NB4 (cell line): ENCODE measurements at regions not wholly inside any gene's neighbourhood (a gene's known extent, or its start where the extent isn't known, plus 50 kb on each side); places are given as distances from the start of the nearest gene placed in this dataset.
"Not testable (repeated sequence)": the region's sequence is repeated elsewhere in the genome, so short reads cannot be mapped to it uniquely, and the experiment has no call there.

ENCODE experiments used
- DNase-seq: peaks from one replicate; pipeline ENCODE4 v3.0.0; 2010; ENCODE audit warnings: low read depth
- H3K4me3 ChIP-seq: one replicate; pipeline ENCODE4 v1.5.1; 2011; ENCODE audit warnings: mild to moderate bottlenecking, low read depth, low read length, moderate library complexity
- MYC ChIP-seq: IDR thresholded peaks from 2 replicates; pipeline ENCODE4 v1.6.1; 2011; ENCODE audit warnings: low read depth, low read length
- POLR2A ChIP-seq: IDR thresholded peaks from 2 replicates; pipeline ENCODE4 v1.6.1; 2011; ENCODE audit warnings: mild to moderate bottlenecking; ENCODE audit not compliant: insufficient read length; ENCODE audit errors: extremely low read depth
- TF ChIP-seq, protein P1 (sequence below): IDR thresholded peaks from one replicate; pipeline ENCODE4 v1.5.1; 2012; ENCODE audit warnings: low read depth, low read length
- TF ChIP-seq, protein P2 (sequence below): IDR thresholded peaks from 2 replicates; pipeline ENCODE4 v1.6.1; 2011; ENCODE audit warnings: low read depth, low read length

DNA sequence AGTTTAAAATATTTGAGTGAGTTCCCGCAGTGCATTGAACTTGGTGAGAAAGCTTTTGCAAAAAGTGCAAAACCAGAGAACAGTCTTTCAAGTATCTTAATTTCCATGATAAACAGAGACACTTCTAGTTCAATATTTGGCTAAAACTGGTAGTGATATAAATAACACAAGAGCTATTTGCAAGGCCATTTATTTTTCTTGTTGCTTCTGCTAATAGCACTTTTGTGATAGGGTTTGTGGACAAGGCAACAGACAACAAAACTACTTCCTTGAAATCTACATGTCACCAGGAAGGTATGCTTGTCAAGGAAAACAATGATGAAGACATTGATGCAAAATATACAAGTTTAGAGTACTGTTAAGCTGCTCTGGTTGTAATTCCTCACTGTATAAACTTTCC is 1225.1 kb downstream of the OTOL1 start:
- no peak overlapping the region for H3K4me3 ChIP-seq
- no peak for DNase-seq
- TF ChIP-seq, protein P1, sequence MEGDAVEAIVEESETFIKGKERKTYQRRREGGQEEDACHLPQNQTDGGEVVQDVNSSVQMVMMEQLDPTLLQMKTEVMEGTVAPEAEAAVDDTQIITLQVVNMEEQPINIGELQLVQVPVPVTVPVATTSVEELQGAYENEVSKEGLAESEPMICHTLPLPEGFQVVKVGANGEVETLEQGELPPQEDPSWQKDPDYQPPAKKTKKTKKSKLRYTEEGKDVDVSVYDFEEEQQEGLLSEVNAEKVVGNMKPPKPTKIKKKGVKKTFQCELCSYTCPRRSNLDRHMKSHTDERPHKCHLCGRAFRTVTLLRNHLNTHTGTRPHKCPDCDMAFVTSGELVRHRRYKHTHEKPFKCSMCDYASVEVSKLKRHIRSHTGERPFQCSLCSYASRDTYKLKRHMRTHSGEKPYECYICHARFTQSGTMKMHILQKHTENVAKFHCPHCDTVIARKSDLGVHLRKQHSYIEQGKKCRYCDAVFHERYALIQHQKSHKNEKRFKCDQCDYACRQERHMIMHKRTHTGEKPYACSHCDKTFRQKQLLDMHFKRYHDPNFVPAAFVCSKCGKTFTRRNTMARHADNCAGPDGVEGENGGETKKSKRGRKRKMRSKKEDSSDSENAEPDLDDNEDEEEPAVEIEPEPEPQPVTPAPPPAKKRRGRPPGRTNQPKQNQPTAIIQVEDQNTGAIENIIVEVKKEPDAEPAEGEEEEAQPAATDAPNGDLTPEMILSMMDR, result no peak
- TF ChIP-seq MYC, result no peak
- TF ChIP-seq, protein P2, sequence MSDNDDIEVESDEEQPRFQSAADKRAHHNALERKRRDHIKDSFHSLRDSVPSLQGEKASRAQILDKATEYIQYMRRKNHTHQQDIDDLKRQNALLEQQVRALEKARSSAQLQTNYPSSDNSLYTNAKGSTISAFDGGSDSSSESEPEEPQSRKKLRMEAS, result no peak
- no peak for TF ChIP-seq POLR2A

DNA sequence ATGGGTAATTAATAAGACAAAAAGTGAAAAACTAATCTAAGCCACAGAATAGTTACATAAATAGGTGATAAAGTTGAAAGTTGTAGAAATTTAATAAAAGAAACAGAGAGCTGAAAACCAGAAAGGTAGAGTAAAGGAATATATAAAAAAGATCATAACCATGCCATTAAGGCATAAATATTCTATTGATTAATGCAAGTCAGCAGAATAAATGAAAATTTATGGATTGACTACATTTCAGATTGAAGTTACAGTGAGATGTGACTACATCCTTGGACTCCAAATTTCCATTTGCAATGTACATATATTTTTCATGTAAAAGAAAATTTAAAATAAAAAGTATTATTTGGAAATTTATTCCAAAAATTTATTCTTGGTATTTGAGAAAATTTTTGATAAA is 1225.7 kb downstream of the OTOL1 start:
- DNase-seq, result no peak
- H3K4me3 ChIP-seq, result no peak overlapping the region
- no peak for TF ChIP-seq POLR2A
- TF ChIP-seq, protein P2, result no peak
- no peak for TF ChIP-seq MYC
- TF ChIP-seq, protein P1, result no peak

DNA sequence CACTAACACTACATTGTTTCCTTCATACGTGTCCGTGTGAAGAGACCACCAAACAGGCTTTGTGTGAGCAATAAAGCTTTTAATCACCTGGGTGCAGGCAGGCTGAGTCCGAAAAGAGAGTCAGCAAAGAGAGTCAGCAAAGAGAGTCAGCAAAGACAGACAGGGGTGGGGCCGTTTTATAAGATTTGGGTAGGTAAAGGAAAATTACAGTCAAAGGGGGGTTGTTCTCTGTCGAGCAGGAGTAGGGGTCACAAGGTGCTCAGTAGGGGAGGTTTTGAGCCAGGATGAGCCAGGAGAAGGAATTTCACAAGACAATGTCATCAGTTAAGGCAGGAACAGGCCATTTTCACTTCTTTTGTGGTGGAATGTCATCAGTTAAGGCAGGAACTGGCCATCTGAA is 1226.2 kb downstream of the OTOL1 start:
- DNase-seq, H3K4me3 ChIP-seq: not testable (repeated sequence)

DNA sequence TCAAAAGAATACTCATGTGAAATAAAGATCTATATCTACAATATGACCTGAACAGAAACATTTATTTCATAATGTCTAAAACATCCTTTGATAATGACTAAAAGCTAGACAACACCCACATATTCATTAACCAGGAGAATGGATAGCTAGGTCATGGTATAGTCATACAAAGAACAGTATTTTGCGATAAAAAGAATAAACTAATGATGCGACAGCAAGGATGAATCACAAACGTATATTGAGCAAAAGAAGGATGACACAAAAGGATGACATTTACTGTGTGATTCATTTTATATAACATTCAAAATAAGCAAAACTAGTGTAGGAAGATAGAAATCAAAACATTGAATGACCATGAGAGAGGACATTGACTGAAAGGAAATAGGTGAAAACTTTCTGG is 1233.1 kb downstream of the OTOL1 start:
- H3K4me3 ChIP-seq, result no peak overlapping the region
- DNase-seq, result no peak
- TF ChIP-seq, protein P1, result no peak
- TF ChIP-seq POLR2A, result no peak
- TF ChIP-seq MYC, result no peak
- TF ChIP-seq, protein P2, result no peak

DNA sequence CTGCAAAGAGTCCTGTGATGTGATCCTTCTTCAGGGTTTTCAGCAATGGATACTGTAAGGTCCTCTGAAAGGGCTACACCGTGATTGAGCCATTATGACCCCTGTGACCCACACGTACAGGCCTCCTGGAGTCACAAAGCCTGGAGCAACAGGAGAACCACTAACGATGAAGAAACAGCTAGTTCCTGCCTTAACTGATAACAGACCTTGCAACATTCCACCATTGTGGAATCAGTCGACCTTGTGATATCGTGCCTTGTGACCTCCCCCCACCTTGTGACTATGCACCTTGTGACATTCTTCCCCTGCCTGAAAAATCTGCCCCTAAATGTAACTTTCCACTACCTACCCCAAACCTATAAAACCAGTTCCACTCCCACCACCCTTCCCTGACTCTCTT is 1235.4 kb downstream of the OTOL1 start:
- DNase-seq, H3K4me3 ChIP-seq: not testable (repeated sequence)

DNA sequence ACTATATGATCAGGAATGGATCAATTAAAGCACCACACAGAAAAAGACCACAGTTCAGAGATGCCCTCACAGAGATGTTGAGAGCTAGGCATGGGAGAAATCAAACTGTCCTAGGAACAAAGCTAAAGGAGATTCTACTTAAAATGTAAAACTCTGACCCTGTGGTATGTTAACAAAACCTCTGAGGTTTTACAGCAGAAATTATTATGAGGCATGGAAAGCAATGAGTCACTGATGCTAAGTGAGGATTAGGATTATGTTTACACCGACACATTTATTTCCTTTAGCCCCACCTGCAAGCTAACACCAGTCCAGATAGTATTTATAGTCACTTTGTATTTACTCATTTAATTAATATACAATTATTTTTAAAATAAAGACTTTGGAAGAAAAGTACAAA is 1242.2 kb downstream of the OTOL1 start:
- H3K4me3 ChIP-seq, result no peak overlapping the region
- DNase-seq, result no peak
- TF ChIP-seq, protein P1, result no peak
- TF ChIP-seq MYC, result no peak

DNA sequence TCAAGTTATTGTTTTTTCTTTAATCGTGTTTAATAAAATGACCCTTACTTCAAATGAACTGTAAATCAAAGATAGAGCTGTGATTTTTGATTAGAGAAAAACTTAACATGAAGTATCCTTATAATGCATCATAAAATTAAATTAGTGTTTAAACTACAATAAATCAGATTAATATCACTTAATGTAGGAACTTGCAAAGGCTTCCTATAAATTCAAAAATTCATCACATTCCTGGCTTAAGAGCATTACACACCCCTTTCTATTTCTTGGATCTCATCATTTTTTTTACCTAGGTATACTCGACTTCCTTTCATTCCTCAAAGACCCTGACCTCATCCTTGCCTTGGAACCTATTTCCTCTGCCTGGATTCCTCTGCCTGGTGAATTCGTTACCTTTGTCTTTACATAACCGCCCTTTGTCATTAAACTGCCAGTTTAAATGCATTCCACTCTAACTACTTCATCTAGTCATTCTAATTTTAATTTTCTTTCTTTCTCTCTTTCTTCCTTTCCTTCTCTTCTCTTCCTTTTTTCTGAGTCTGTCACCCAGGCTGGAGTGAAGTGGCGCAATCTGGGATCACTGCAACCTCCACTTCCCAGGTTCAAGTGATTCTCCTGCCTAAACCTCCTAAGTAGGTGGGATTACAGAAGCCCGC is 1244.5 kb downstream of the OTOL1 start:
- TF ChIP-seq POLR2A (no peak), MYC (no peak)
- TF ChIP-seq, protein P2, result no peak
- TF ChIP-seq, protein P1, result no peak
- no peak for DNase-seq

More for the DNA sequence above, 1244.5 kb downstream of the OTOL1 start:
- no peak overlapping the region for H3K4me3 ChIP-seq
